ENCODE measurements at regions not wholly inside any gene's neighbourhood (a gene's known extent, or its start where the extent isn't known, plus 50 kb on each side); places are given as distances from the start of the nearest gene placed in this dataset.

GRCh38 chr3:66755924-66756323 is 242.2 kb upstream of the KBTBD8 start:
- ChIA-PET CTCF (no interaction called here), POLR2A (no interaction called here)
- Mint-ChIP-seq H3K9me3 (ENCODE audit: insufficient read depth) (no peaks in the 10 kb centered on the region), H3K4me1 (no peaks in the 10 kb centered on the region), H3K27ac (no peak overlapping the region), H3K27me3 (no peaks in the 10 kb centered on the region), H3K4me3 (no peak overlapping the region)
- Histone ChIP-seq H3K9ac (ENCODE audit: low read length) (no peak overlapping the region), H3K27ac (ENCODE audit: low read length in 2 of 2) (no peak overlapping the region), H2AFZ (ENCODE audit: insufficient read depth, low read depth, low read length, poor library complexity, severe bottlenecking) (no peak overlapping the region), H3K4me1 (ENCODE audit: control insufficient read depth in 2 of 2, insufficient read depth in 2 of 2, low read length in 2 of 2) (no peaks in the 10 kb centered on the region), H3K27me3 (replicated peaks in 1 of 4; ENCODE audit: control extremely low read depth in 1 of 4, control insufficient read depth in 3 of 4, insufficient read depth in 4 of 4, low read length in 3 of 4) (no peaks in the 10 kb centered on the region), H3K36me3 (replicated peaks in 1 of 2; ENCODE audit: control extremely low read depth in 1 of 2, control insufficient read depth in 1 of 2, extremely low read depth in 1 of 2, insufficient read depth in 2 of 2, low read length in 1 of 2) (no peaks in the 10 kb centered on the region), H3K9me3 (ENCODE audit: control extremely low read depth in 1 of 3, control insufficient read depth in 2 of 3, insufficient read depth in 1 of 3, low read length in 2 of 3) (no peaks in the 10 kb centered on the region), H3K79me2 (ENCODE audit: control insufficient read depth, insufficient read depth, low read length) (no peaks in the 10 kb centered on the region), H4K20me1 (ENCODE audit: control insufficient read depth, insufficient read depth, low read length, poor library complexity, severe bottlenecking) (no peaks in the 10 kb centered on the region), H3K4me3 (ENCODE audit: control extremely low read depth in 1 of 5, extremely low read depth in 1 of 5, insufficient read depth in 1 of 5, low read depth in 2 of 5, low read length in 4 of 5) (no peak overlapping the region), H3K4me2 (replicated peaks; ENCODE audit: low read depth, low read length, poor library complexity, severe bottlenecking) (no peak overlapping the region)
- no peak for TF ChIP-seq EZH2 (IDR thresholded peaks at IDR 0.05; ENCODE audit: borderline replicate concordance, insufficient read depth, low read depth, low read length, poor library complexity, severe bottlenecking)
- TF ChIP-seq, protein P1, sequence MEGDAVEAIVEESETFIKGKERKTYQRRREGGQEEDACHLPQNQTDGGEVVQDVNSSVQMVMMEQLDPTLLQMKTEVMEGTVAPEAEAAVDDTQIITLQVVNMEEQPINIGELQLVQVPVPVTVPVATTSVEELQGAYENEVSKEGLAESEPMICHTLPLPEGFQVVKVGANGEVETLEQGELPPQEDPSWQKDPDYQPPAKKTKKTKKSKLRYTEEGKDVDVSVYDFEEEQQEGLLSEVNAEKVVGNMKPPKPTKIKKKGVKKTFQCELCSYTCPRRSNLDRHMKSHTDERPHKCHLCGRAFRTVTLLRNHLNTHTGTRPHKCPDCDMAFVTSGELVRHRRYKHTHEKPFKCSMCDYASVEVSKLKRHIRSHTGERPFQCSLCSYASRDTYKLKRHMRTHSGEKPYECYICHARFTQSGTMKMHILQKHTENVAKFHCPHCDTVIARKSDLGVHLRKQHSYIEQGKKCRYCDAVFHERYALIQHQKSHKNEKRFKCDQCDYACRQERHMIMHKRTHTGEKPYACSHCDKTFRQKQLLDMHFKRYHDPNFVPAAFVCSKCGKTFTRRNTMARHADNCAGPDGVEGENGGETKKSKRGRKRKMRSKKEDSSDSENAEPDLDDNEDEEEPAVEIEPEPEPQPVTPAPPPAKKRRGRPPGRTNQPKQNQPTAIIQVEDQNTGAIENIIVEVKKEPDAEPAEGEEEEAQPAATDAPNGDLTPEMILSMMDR (IDR thresholded peaks at IDR 0.05): no peak
- 85% methylated on average over 3 of the region's 6 CpGs for WGBS (ENCODE audit: insufficient coverage)
- no peak for DNase-seq
- ATAC-seq (ENCODE audit: low read depth): no peak
- intact Hi-C loops (cut with micrococcal nuclease): no loop called here

GRCh38 chr3:66756468-66757036 is 241.6 kb upstream of the KBTBD8 start:
- no peaks in the 10 kb centered on the region for H3K36me3 ChIP-seq (replicated peaks in 1 of 2; ENCODE audit: control extremely low read depth in 1 of 2, control insufficient read depth in 1 of 2, extremely low read depth in 1 of 2, insufficient read depth in 2 of 2, low read length in 1 of 2)
- H3K27me3 ChIP-seq (replicated peaks in 1 of 4; ENCODE audit: control extremely low read depth in 1 of 4, control insufficient read depth in 3 of 4, insufficient read depth in 4 of 4, low read length in 3 of 4): no peaks in the 10 kb centered on the region
- H3K4me1 Mint-ChIP-seq: no peaks in the 10 kb centered on the region
- no peak overlapping the region for H3K4me3 Mint-ChIP-seq
- ChIA-PET POLR2A (no interaction called here), CTCF (no interaction called here)
- no peak overlapping the region for H3K4me3 ChIP-seq (ENCODE audit: control extremely low read depth in 1 of 5, extremely low read depth in 1 of 5, insufficient read depth in 1 of 5, low read depth in 2 of 5, low read length in 4 of 5)
- no peaks in the 10 kb centered on the region for H3K9me3 Mint-ChIP-seq (ENCODE audit: insufficient read depth)
- H4K20me1 ChIP-seq (ENCODE audit: control insufficient read depth, insufficient read depth, low read length, poor library complexity, severe bottlenecking): no peaks in the 10 kb centered on the region
- H3K4me2 ChIP-seq (replicated peaks; ENCODE audit: low read depth, low read length, poor library complexity, severe bottlenecking): no peak overlapping the region
- no peaks in the 10 kb centered on the region for H3K9me3 ChIP-seq (ENCODE audit: control extremely low read depth in 1 of 3, control insufficient read depth in 2 of 3, insufficient read depth in 1 of 3, low read length in 2 of 3)
- 97% methylated on average over 3 of the region's 8 CpGs for WGBS (ENCODE audit: insufficient coverage)
- no peak overlapping the region for H3K9ac ChIP-seq (ENCODE audit: low read length)
- H3K27ac Mint-ChIP-seq: no peak overlapping the region
- H2AFZ ChIP-seq (ENCODE audit: insufficient read depth, low read depth, low read length, poor library complexity, severe bottlenecking): no peak overlapping the region
- ATAC-seq (ENCODE audit: low read depth) (no peak), DNase-seq (no peak)
- intact Hi-C loops (cut with micrococcal nuclease): no loop called here
- H3K4me1 ChIP-seq (ENCODE audit: control insufficient read depth in 2 of 2, insufficient read depth in 2 of 2, low read length in 2 of 2): no peaks in the 10 kb centered on the region
- no peak overlapping the region for H3K27ac ChIP-seq (ENCODE audit: low read length in 2 of 2)
- no peaks in the 10 kb centered on the region for H3K27me3 Mint-ChIP-seq
- no peaks in the 10 kb centered on the region for H3K79me2 ChIP-seq (ENCODE audit: control insufficient read depth, insufficient read depth, low read length)
- TF ChIP-seq, protein P1 (IDR thresholded peaks at IDR 0.05): no peak
- no peak for TF ChIP-seq EZH2 (IDR thresholded peaks at IDR 0.05; ENCODE audit: borderline replicate concordance, insufficient read depth, low read depth, low read length, poor library complexity, severe bottlenecking)

All from B cell (primary cell).